ENCODE measurements at regions not wholly inside any gene's neighbourhood (a gene's known extent, or its start where the extent isn't known, plus 50 kb on each side); places are given as distances from the start of the nearest gene placed in this dataset.

DNA sequence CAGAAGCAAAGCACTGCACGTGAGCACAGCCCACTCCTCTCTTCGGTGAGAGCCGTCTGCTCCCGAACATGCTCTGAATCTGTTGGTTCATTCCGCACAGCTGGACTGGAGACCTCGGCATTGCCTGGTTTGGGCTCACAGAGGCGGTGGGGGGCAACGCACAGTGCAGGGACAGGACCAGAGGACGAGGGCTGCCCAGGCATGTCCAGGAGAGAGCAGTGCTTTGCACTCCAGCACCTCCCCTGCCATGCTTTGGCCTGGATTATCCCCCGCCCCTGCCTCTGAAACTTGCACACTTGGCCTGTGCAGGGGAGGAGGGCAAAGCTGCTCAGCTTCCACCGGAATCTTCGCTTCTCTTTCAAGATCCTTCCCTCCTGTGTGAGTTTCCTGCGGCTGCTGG is 536.5 kb downstream of the BRD1 start:
- ATAC-seq (no peak), DNase-seq (peak in 1 of 4 donors; percentile 21)
- Histone ChIP-seq H3K27ac (no peak overlapping the region), H3K4me3 (no peak overlapping the region), H3K36me3 (no peaks in the 10 kb centered on the region), H3K27me3 (peaks cover 0 to 64% of the 10 kb centered on the region in 2 donors), H3K9me3 (peaks cover 0 to 17% of the 10 kb centered on the region in 2 donors), H3K4me1 (no peaks in the 10 kb centered on the region)
- intact Hi-C loops (cut with DNase I), result no loop called here
- TF ChIP-seq, protein P1, sequence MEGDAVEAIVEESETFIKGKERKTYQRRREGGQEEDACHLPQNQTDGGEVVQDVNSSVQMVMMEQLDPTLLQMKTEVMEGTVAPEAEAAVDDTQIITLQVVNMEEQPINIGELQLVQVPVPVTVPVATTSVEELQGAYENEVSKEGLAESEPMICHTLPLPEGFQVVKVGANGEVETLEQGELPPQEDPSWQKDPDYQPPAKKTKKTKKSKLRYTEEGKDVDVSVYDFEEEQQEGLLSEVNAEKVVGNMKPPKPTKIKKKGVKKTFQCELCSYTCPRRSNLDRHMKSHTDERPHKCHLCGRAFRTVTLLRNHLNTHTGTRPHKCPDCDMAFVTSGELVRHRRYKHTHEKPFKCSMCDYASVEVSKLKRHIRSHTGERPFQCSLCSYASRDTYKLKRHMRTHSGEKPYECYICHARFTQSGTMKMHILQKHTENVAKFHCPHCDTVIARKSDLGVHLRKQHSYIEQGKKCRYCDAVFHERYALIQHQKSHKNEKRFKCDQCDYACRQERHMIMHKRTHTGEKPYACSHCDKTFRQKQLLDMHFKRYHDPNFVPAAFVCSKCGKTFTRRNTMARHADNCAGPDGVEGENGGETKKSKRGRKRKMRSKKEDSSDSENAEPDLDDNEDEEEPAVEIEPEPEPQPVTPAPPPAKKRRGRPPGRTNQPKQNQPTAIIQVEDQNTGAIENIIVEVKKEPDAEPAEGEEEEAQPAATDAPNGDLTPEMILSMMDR (IDR thresholded peaks at IDR 0.05), result no peak

DNA sequence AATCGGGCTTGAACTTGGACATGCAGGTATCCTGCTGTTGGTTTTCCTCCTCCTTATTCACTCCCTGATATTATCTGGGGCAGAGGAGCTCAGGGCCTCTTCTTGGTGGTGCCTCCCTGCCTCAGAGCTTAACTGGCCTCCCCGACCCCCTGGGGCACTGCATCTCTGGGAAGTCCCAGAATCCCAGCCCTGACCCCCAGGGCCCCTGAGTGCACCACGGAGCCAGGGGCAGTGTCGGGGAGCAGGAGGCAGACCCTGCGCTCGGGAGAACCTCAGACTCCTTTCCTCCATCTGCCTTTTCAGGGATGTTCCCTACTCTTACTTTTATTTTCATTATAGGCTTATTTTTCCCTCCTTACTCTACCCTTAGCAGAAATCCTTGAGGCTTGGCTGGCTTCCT is 537.0 kb downstream of the BRD1 start:
- no peaks in the 10 kb centered on the region for H3K4me1 ChIP-seq
- H3K27me3 ChIP-seq, result peaks cover 0 to 69% of the 10 kb centered on the region in 2 donors
- intact Hi-C loops (cut with DNase I), result no loop called here
- H3K9me3 ChIP-seq, result peaks cover 0 to 17% of the 10 kb centered on the region in 2 donors
- TF ChIP-seq, protein P1 (IDR thresholded peaks at IDR 0.05), result no peak
- no peak overlapping the region for H3K27ac ChIP-seq
- no peaks in the 10 kb centered on the region for H3K36me3 ChIP-seq
- H3K4me3 ChIP-seq, result no peak overlapping the region
- no peak for ATAC-seq
- peak in 1 of 4 donors; percentile 22 for DNase-seq

DNA sequence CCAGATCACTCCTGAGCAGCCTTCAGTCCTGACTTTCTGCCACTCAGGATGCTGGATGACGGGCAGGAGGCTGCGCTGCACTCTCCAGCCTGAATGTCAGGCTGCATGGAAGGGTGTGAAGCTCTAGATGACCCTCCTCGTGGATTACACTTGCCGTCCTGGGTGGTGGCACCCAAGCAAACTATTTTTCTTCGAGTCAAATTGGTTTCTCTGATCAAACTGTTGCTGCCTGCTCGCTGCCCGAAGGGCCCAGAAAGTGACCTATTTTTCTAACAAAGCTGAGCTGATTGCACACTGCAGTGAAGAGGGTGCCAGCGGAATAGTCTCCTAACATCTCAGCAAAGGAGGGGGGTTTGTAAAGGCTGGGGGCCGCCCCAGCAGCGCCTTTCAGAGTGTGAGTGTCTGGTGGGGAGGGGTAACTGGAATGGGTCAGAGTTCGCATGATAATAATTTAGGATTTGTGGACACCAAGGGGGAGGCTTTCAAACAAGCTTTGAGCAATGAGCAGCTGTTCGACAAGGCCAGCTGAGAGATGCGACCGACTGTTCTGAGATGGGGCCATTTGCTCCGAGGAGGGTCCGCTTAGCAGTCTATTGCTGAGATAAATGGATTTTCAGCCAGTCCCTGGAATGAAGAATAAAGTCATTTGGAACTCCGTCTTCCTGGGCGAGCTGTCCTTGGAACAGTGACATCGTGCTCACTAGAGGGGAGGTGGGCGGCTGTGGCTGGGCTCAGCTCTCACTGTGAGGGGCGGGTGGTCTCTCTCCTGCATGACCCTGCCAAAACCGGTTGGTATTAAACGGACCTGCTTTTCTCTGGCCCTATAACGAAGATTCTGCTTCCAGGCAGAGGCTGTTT is 537.6 kb downstream of the BRD1 start:
- intact Hi-C loops (cut with DNase I), result no loop called here
- DNase-seq (peak in 2 of 4 donors; percentile 5 to 14), ATAC-seq (no peak)
- Histone ChIP-seq H3K27me3 (peaks cover 0 to 75% of the 10 kb centered on the region in 2 donors), H3K27ac (no peak overlapping the region), H3K9me3 (peaks cover 0 to 17% of the 10 kb centered on the region in 2 donors), H3K36me3 (no peaks in the 10 kb centered on the region), H3K4me1 (no peaks in the 10 kb centered on the region), H3K4me3 (no peak overlapping the region)
- TF ChIP-seq, protein P1 (IDR thresholded peaks at IDR 0.05), result no peak

DNA sequence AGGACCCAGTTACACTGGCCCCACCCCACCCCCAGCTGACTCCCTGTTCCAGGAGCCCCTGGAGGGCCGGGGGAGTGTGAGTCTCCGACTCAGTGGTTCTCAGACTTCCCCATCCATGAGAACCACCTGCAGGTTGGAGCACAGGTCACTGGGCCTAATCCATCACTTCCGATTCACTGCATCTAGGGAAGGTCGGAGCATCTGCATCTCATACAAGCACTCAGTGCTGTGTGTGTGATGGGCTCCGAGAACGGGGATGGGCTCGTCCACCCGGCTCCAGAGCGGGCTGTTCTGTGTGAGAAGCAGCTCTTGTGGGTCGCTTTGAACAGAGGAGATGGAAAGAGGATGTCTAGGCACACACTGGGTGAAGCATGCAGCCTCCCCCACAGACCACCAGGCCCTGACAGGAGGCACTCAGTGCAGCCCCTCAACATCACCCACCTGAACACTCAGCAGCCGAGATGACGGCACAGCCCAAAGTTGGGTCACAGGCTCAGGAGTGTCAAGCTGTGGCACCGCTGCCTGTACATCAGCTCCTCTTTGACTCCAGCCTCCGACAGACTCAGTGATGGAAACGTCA is 541.4 kb downstream of the BRD1 start:
- ATAC-seq, result no peak
- Histone ChIP-seq H3K9me3 (no peaks in the 10 kb centered on the region), H3K4me1 (no peaks in the 10 kb centered on the region), H3K4me3 (no peak overlapping the region), H3K27ac (no peak overlapping the region), H3K36me3 (no peaks in the 10 kb centered on the region), H3K27me3 (peaks cover 0 to 92% of the 10 kb centered on the region in 2 donors)
- intact Hi-C loops (cut with DNase I), result no loop called here
- TF ChIP-seq, protein P1 (IDR thresholded peaks at IDR 0.05), result no peak
- DNase-seq, result no peak

- intact Hi-C loops (cut with DNase I), result no loop called here
- H3K36me3 ChIP-seq, result no peaks in the 10 kb centered on the region
- DNase-seq, result no peak
- no peak for ATAC-seq
- no peaks in the 10 kb centered on the region for H3K4me1 ChIP-seq
- H3K27me3 ChIP-seq, result peaks cover 0 to 83% of the 10 kb centered on the region in 2 donors
- no peak overlapping the region for H3K27ac ChIP-seq
- H3K9me3 ChIP-seq, result peaks cover 0 to under 1% of the 10 kb centered on the region in 2 donors
- no peak overlapping the region for H3K4me3 ChIP-seq
- TF ChIP-seq, protein P1 (IDR thresholded peaks at IDR 0.05), result no peak
Measured at GRCh38 chr22:49284931-49285330, 542.7 kb downstream of the BRD1 start.

Measured in left lung (tissue), 4 donors.